H54 (cell line): ENCODE measurements at regions not wholly inside any gene's neighbourhood (a gene's known extent, or its start where the extent isn't known, plus 50 kb on each side); places are given as distances from the start of the nearest gene placed in this dataset.

ENCODE experiments used
- DNase-seq: peaks from one replicate; pipeline ENCODE4 v3.0.0; 2011; ENCODE audit warnings: low spot score, mixed read lengths; ENCODE audit not compliant: insufficient read length
- FAIRE-seq: peaks from 3 replicates; lab custom pipeline; 2011; peaks lifted over from hg19 to GRCh38; lab: Jason Lieb, UNC
- POLR2A ChIP-seq: IDR thresholded peaks from 2 replicates; pipeline ENCODE4 v1.6.1; 2011; ENCODE audit warnings: low read depth, mild to moderate bottlenecking, low read length

GRCh38 chr12:65653946-65654629 lies 170.2 kb upstream of the HMGA2 start:
- no peak for TF ChIP-seq POLR2A
- DNase-seq (no peak), FAIRE-seq (peak; percentile 30)

- FAIRE-seq (peak; percentile 81), DNase-seq (no peak)
- TF ChIP-seq POLR2A, result no peak
Measured at GRCh38 chr12:65655074-65655493, 169.2 kb upstream of the HMGA2 start.

GRCh38 chr12:65656156-65656882 lies 168.0 kb upstream of the HMGA2 start:
- DNase-seq (no peak), FAIRE-seq (no peak)
- no peak for TF ChIP-seq POLR2A

- FAIRE-seq (peak; percentile 98), DNase-seq (no peak)
- TF ChIP-seq POLR2A, result no peak
Measured at GRCh38 chr12:65656891-65657351, 167.4 kb upstream of the HMGA2 start.

GRCh38 chr12:65657635-65658034 lies 166.6 kb upstream of the HMGA2 start:
- FAIRE-seq (peak; percentile 85), DNase-seq (no peak)
- TF ChIP-seq POLR2A, result no peak

GRCh38 chr12:65658360-65658759 lies 165.9 kb upstream of the HMGA2 start:
- FAIRE-seq (no peak), DNase-seq (no peak)
- TF ChIP-seq POLR2A, result no peak

- FAIRE-seq (no peak), DNase-seq (no peak)
- no peak for TF ChIP-seq POLR2A
Measured at GRCh38 chr12:65659681-65660080, 164.6 kb upstream of the HMGA2 start.

- peak; percentile 6 for FAIRE-seq
- no peak for TF ChIP-seq POLR2A
- no peak for DNase-seq
Measured at GRCh38 chr12:65660096-65660495, 164.2 kb upstream of the HMGA2 start.

- DNase-seq, result no peak
- no peak for FAIRE-seq
- no peak for TF ChIP-seq POLR2A
Measured at GRCh38 chr12:65660836-65661235, 163.4 kb upstream of the HMGA2 start.

GRCh38 chr12:65662590-65662989 lies 161.7 kb upstream of the HMGA2 start:
- no peak for FAIRE-seq
- no peak for DNase-seq
- TF ChIP-seq POLR2A, result no peak

GRCh38 chr12:65663097-65663496 lies 161.2 kb upstream of the HMGA2 start:
- FAIRE-seq (no peak), DNase-seq (no peak)
- TF ChIP-seq POLR2A, result no peak

- no peak for TF ChIP-seq POLR2A
Measured at GRCh38 chr12:65663648-65664047, 160.6 kb upstream of the HMGA2 start.

GRCh38 chr12:65664715-65665250 lies 159.5 kb upstream of the HMGA2 start:
- DNase-seq (no peak), FAIRE-seq (no peak)
- no peak for TF ChIP-seq POLR2A

More at GRCh38 chr12:65663648-65664047, 160.6 kb upstream of the HMGA2 start:
- DNase-seq (no peak), FAIRE-seq (peak; percentile 87)

GRCh38 chr12:65665817-65666216 lies 158.5 kb upstream of the HMGA2 start:
- no peak for FAIRE-seq
- no peak for TF ChIP-seq POLR2A
- no peak for DNase-seq
